Lower lobe of right lung (tissue), 2 donors: ENCODE measurements at regions not wholly inside any gene's neighbourhood (a gene's known extent, or its start where the extent isn't known, plus 50 kb on each side); places are given as distances from the start of the nearest gene placed in this dataset.
A peak's percentile ranks its signal among the peaks of the same experiment; 100 is the strongest.

Experiments
- ATAC-seq, 2 donors: fragments of 200-7000 bp; cut with Tn5 transposase; one replicate each; pipeline ENCODE4 v1.9.1; 2020 to 2022; ENCODE audit warnings: mild to moderate bottlenecking in 2 of 2, moderate library complexity in 2 of 2
- DNase-seq: peaks from one replicate; pipeline ENCODE4 v3.0.0-alpha.2; 2020
- H3K27ac ChIP-seq: fragments of 200-600 bp; one replicate; pipeline ENCODE4 v1.8.0; 2022
- H3K27me3 ChIP-seq: fragments of 200-600 bp; one replicate; pipeline ENCODE4 v1.8.0; 2022; ENCODE audit warnings: low read depth
- H3K36me3 ChIP-seq: fragments of 200-600 bp; one replicate; pipeline ENCODE4 v1.8.0; 2022; ENCODE audit warnings: mild to moderate bottlenecking
- H3K4me1 ChIP-seq: fragments of 200-600 bp; one replicate; pipeline ENCODE4 v1.8.0; 2022
- H3K4me3 ChIP-seq: fragments of 200-600 bp; one replicate; pipeline ENCODE4 v1.8.0; 2022; ENCODE audit warnings: mild to moderate bottlenecking
- H3K9me3 ChIP-seq: fragments of 200-600 bp; one replicate; pipeline ENCODE4 v1.8.0; 2022
- CTCF ChIP-seq: fragments of 200-600 bp; IDR thresholded peaks from one replicate; pipeline ENCODE4 v1.8.0; 2022; ENCODE audit warnings: antibody characterized with exemption, mild to moderate bottlenecking
- intact Hi-C: fragments of 100-400 bp; cut with DNase I; formaldehyde crosslinking; loops from one replicate; pipeline ENCODE4 v1.11.0; 2022
- donor health status: DM: no; HTN: yes; CAD: no; lungs with severe emphysema.

DNA sequence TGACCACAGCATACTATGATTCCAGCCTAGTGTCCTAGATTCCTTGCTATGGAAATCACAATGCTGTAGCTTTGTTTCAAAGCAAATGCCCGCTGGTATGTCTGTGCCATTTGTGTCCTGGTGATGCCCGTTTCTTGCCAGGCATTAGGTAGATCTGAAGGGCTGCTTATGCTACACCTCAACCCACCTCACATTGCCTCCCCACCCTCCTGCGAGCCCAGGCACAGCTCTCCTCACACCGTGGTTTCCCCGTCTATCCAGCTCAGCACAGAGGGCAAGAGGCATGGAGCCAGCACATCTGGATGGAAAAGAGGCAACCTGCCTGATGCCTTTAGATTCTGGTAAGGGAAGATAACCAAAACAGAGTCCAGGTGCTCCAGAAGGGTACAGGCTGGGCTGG lies 307.4 kb upstream of the B3GAT1 start:
- H3K4me3 ChIP-seq: no peak overlapping the region
- no peak overlapping the region for H3K27ac ChIP-seq
- no peaks in the 10 kb centered on the region for H3K4me1 ChIP-seq
- intact Hi-C loops: no loop called here
- H3K36me3 ChIP-seq: no peaks in the 10 kb centered on the region
- no peak for DNase-seq
- no peak for TF ChIP-seq CTCF
- ATAC-seq: no peak
- H3K9me3 ChIP-seq: no peaks in the 10 kb centered on the region
- peaks cover 9% of the 10 kb centered on the region for H3K27me3 ChIP-seq

- no peaks in the 10 kb centered on the region for H3K4me1 ChIP-seq
- DNase-seq: no peak
- intact Hi-C loops: no loop called here
- H3K9me3 ChIP-seq: no peaks in the 10 kb centered on the region
- H3K27ac ChIP-seq: no peak overlapping the region
- H3K27me3 ChIP-seq: peaks cover 5% of the 10 kb centered on the region
- no peak for TF ChIP-seq CTCF
- H3K4me3 ChIP-seq: no peak overlapping the region
- no peaks in the 10 kb centered on the region for H3K36me3 ChIP-seq
- no peak for ATAC-seq
These were observed 304.5 kb upstream of the B3GAT1 start for GRCh38 chr11:134716582-134716981.

GRCh38 chr11:134714021-134714656 lies 302.1 kb upstream of the B3GAT1 start:
- Histone ChIP-seq H3K27me3 (peaks cover 5% of the 10 kb centered on the region), H3K9me3 (no peaks in the 10 kb centered on the region), H3K4me1 (no peaks in the 10 kb centered on the region), H3K4me3 (no peak overlapping the region), H3K27ac (no peak overlapping the region), H3K36me3 (no peaks in the 10 kb centered on the region)
- intact Hi-C loops: no loop called here
- no peak for ATAC-seq
- no peak for TF ChIP-seq CTCF
- DNase-seq: no peak

DNA sequence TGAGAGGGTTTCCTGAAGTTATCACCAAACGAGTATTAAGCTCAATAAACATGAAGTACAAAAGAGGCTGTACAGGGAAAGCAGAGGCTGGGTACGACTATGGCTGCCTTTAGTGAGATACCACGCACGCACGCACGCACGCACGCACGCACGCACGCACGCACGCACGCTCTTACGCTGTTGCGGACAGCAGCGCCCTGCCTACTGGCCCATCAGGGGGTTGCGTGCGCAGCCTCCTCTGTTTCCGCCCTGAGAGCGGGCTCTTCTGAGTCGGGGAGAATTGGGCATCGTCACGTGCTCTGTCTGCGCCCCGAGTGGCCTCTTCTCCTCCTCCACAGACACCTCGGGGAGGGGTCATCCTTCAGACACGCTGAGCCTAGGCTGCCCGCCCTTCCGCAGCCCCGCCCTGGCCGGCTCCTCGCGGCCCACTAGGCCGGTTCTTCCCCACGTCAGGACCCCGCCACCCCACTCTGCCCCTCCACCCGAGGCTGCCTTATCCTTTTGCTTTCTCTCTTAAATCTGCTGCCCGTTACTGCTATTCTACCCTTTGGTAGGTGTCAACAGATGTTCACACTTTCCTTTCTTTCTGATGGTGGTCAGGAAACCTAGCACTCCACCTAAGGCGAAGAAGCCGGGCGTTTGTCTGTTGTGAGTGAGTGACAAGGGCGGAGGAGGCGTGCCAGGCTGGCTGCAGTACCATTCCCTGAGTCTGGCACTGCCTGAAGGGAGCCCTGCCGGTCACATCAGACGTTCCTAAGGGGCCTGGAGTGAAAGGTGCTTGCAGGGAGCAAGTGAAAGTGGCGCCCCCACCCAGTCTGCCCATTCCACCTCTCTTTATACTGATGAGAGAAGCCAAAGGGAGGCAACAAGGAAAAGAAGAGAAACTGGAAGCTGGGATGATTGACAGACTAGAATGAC lies 300.4 kb upstream of the B3GAT1 start:
- no peak for TF ChIP-seq CTCF
- no peak overlapping the region for H3K27ac ChIP-seq
- ATAC-seq: peak in 1 of 2 donors; percentile 11
- H3K36me3 ChIP-seq: no peaks in the 10 kb centered on the region
- intact Hi-C loops: no loop called here
- no peak for DNase-seq
- H3K9me3 ChIP-seq: no peaks in the 10 kb centered on the region
- no peaks in the 10 kb centered on the region for H3K4me1 ChIP-seq
- no peak overlapping the region for H3K4me3 ChIP-seq
- peaks cover 5% of the 10 kb centered on the region for H3K27me3 ChIP-seq

- intact Hi-C loops: no loop called here
- no peak overlapping the region for H3K4me3 ChIP-seq
- DNase-seq (no peak), ATAC-seq (no peak)
- H3K9me3 ChIP-seq: no peaks in the 10 kb centered on the region
- H3K27ac ChIP-seq: no peak overlapping the region
- no peaks in the 10 kb centered on the region for H3K36me3 ChIP-seq
- TF ChIP-seq CTCF: no peak
- no peaks in the 10 kb centered on the region for H3K27me3 ChIP-seq
- no peaks in the 10 kb centered on the region for H3K4me1 ChIP-seq
These were observed 299.5 kb upstream of the B3GAT1 start for GRCh38 chr11:134711588-134711987.
